ENCODE measurements at regions not wholly inside any gene's neighbourhood (a gene's known extent, or its start where the extent isn't known, plus 50 kb on each side); places are given as distances from the start of the nearest gene placed in this dataset.

DNA sequence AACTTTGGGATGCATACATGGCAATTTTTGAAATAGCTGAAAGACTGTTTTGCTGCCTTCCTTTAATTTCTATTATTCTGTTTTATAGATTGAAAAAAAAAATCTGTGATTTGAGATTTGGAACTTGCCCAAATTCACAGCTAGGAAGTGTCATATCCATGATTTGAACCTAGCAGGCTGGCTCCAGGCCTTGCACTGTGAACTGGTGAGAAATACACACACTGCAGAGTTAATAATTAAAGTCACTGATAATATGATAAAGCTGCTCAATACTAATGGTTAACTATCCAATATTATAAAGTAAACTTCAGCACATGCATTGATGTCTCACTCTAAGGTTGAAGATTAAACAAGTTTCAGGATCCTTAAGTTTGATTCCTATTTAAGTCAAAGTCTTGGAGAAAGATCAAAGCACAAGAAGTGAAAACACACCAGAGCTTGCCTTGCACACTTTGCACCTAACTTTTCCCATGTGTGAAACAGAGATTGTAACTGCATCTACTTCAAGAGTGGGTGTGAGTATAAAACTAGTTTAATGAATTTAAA, 150.6 kb upstream of the CCDC179 start:
- no peak overlapping the region for H3K27ac Mint-ChIP-seq
- peaks cover 4 to 9% of the 10 kb centered on the region in 2 donors for H3K9me3 Mint-ChIP-seq
- H3K36me3 Mint-ChIP-seq, result peaks cover 0 to 13% of the 10 kb centered on the region in 2 donors
- ATAC-seq (no peak), DNase-seq (ENCODE audit: low spot score in 2 of 2) (no peak)

GRCh38 chr11:23012930-23013329, 152.7 kb upstream of the CCDC179 start:
- ATAC-seq, result no peak
- Mint-ChIP-seq H3K9me3 (peaks cover 4 to 5% of the 10 kb centered on the region in 2 donors), H3K36me3 (peaks cover 0 to 8% of the 10 kb centered on the region in 2 donors), H3K27ac (no peak overlapping the region)
- no peak for DNase-seq (ENCODE audit: low spot score in 2 of 2)

- Mint-ChIP-seq H3K27ac (no peak overlapping the region), H3K9me3 (peaks cover 1% of the 10 kb centered on the region in 2 donors), H3K36me3 (peaks cover 0 to 2% of the 10 kb centered on the region in 2 donors)
- DNase-seq (ENCODE audit: low spot score in 2 of 2) (no peak), ATAC-seq (no peak)
Observed at GRCh38 chr11:23013509-23013908, 153.2 kb upstream of the CCDC179 start.

DNA sequence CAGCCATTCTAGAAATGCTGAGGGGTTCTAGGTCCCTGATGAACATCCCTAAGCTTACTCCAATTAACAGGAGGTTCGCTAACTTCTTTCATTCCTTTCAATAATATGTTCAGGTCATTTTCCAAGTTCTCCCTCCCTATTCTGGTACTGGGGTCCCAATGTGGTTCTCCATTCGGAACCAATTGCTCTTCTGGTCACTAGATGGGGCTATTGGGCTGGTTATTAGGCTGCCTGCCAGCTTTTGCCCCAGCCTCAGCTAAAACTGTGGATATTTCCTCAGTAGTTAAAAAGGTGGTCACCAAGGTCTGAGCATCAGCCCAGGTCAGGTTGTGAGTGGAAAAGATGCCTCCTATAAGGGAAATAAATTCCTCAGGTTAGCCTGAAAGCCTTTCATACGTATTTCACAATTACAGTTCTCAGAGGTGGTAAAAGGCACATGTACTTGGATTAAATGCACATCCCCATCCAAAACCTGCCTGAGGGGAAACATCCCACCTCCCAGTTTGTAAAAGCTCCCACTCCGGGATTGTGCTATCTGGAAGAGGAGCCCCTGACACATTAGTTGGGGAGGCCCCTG, 161.1 kb upstream of the CCDC179 start:
- Mint-ChIP-seq H3K9me3 (no peaks in the 10 kb centered on the region), H3K27ac (no peak overlapping the region), H3K36me3 (no peaks in the 10 kb centered on the region)
- no peak for DNase-seq (ENCODE audit: low spot score in 2 of 2)
- peak in 1 of 2 donors; percentile 40 for ATAC-seq

- no peak overlapping the region for H3K27ac Mint-ChIP-seq
- no peaks in the 10 kb centered on the region for H3K9me3 Mint-ChIP-seq
- ATAC-seq (no peak), DNase-seq (ENCODE audit: low spot score in 2 of 2) (no peak)
- no peaks in the 10 kb centered on the region for H3K36me3 Mint-ChIP-seq
Observed at GRCh38 chr11:23022854-23023253, 162.6 kb upstream of the CCDC179 start.

GRCh38 chr11:23023319-23023718, 163.0 kb upstream of the CCDC179 start:
- Mint-ChIP-seq H3K36me3 (no peaks in the 10 kb centered on the region), H3K27ac (no peak overlapping the region), H3K9me3 (no peaks in the 10 kb centered on the region)
- DNase-seq (ENCODE audit: low spot score in 2 of 2) (no peak), ATAC-seq (no peak)

DNA sequence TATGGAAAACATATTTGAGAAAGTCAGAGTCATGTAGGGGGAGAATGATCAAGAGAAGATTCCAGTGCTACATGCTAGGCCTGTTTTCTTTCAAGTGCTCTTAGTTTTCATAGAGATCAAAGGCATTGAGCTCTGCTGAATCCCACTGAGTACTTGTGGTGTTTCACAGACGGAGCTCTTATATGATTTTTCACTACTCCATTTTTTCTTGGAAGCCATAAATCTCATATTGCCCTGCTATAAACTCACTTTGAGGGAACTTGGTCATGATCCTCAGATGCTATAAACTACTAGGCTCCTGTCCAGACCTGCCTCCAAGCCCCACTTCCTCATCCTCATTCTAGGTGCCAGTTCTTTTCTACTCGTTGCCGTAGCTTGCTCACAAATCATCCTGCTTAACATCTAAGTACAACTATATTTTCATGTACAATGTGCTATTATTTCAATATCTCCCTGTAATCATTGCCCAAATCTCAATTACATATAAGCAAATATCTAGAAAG, 180.8 kb upstream of the CCDC179 start:
- Mint-ChIP-seq H3K36me3 (no peaks in the 10 kb centered on the region), H3K27ac (no peak overlapping the region), H3K9me3 (no peaks in the 10 kb centered on the region)
- DNase-seq (ENCODE audit: low spot score in 2 of 2), result no peak
- ATAC-seq, result no peak

DNA sequence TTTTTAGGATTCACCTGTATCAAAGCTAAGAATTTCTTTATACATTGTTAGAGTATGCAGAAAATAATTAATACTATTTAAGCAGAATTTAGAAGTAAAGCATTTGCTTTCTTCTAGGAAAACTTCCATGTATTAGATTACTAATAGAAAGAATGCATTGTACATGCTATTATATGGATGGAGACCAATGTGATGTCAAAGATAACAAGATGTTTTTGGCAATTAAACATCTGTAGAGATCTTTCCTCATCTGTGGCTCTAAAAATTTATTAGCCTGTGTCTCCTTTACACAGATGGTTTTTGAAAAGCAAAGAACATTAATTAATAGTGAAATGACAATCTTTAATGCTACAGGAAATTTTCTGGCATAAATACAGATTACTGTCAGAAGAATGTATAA, 198.4 kb upstream of the CCDC179 start:
- Mint-ChIP-seq H3K27ac (no peak overlapping the region), H3K36me3 (no peaks in the 10 kb centered on the region), H3K9me3 (no peaks in the 10 kb centered on the region)
- ATAC-seq, result no peak
- no peak for DNase-seq (ENCODE audit: low spot score in 2 of 2)

DNA sequence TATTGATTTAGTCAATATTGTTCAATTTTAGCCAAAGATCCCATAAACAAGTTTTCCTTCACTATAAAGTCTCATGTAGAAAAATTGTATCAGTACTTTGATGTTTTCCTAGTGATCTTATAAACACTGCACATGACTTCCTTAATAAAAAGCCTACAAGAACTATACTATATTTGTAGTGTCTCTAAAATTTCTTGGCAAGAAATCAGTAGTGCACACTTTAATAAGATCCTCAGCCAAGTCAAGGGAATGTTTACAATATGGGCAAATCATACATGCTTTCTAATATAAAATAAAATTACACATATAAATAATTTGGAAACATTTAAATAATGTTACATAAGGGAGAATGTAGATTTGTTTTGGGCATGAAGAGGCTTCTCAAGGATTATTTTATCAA, 203.0 kb upstream of the CCDC179 start:
- Mint-ChIP-seq H3K27ac (no peak overlapping the region), H3K36me3 (no peaks in the 10 kb centered on the region), H3K9me3 (no peaks in the 10 kb centered on the region)
- DNase-seq (ENCODE audit: low spot score in 2 of 2) (no peak), ATAC-seq (no peak)

DNA sequence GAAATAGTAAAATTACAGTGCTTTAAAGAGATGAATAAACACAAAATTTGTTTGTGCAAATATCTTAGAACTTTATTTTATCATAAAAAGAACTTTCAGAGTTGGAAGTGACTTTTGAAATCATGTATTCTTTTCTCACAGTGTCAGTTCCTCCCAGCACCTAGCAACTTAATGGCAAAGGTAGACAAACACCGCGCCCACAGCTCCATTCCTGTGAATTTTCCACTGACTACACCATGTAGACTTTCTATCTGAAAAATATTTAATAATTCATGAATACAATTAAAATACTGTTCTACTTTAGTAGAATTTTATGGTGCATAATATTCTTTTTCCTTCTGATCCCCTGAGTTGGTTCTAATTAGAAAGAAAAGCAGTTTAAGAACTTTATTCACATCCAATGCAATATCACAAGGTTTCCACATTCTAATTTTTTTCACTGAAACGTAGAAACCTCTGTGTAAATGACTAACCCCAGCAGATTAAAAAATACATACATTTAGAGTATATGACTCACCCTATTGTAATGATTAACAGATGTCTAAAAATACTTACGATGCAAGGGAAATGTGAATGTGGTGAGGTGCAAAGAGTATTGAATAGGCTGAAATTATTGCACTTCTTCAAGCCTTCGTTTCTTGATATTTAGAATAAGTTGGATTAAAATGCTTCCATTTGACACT, 218.2 kb upstream of the CCDC179 start:
- ATAC-seq (no peak), DNase-seq (ENCODE audit: low spot score in 2 of 2) (no peak)
- Mint-ChIP-seq H3K36me3 (no peaks in the 10 kb centered on the region), H3K27ac (no peak overlapping the region), H3K9me3 (no peaks in the 10 kb centered on the region)

DNA sequence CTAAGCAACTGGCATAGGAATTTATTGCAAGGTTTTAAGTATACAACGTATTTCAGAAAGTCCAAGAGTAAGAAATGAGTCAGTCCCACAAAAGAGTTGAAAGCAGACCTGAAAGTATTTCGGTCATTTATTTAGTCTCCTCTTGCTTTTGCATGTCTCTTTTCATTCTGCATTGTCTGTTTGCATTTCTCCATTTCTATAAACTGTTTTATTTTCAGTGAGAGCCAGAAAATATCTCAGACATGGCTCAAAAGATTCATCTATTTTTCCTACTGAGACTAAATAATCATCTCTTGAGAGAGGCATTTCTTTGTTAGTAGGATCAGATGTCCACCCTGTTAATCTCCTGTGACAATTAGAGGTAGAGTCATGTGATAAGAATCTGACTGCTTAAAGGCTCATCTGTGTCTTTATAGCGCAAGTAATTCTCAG, 219.1 kb upstream of the CCDC179 start:
- H3K27ac Mint-ChIP-seq, result no peak overlapping the region
- ATAC-seq (no peak), DNase-seq (ENCODE audit: low spot score in 2 of 2) (no peak)
- no peaks in the 10 kb centered on the region for H3K36me3 Mint-ChIP-seq
- H3K9me3 Mint-ChIP-seq, result no peaks in the 10 kb centered on the region

DNA sequence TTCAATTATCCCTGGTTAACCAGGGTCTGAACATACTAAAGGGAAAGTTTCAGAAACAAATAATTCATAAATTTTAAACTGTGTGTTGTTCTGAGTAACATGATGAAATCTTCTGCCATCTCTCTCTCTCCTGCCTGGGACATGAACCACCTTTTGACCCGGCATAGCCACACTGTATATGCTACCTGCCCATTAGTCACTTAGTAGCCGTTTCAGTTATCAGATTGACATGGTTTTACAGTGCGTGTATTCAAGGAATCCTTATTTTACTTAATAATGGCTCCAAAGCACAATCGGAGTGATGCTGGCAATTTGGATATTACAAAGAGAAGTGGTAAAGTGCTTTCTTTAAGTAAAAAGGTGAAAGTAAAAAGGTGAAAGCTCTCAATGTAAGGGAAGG, 227.1 kb upstream of the CCDC179 start:
- ATAC-seq, result no peak
- Mint-ChIP-seq H3K36me3 (no peaks in the 10 kb centered on the region), H3K9me3 (no peaks in the 10 kb centered on the region), H3K27ac (no peak overlapping the region)
- no peak for DNase-seq (ENCODE audit: low spot score in 2 of 2)

- no peaks in the 10 kb centered on the region for H3K9me3 Mint-ChIP-seq
- DNase-seq (ENCODE audit: low spot score in 2 of 2) (no peak), ATAC-seq (no peak)
- H3K27ac Mint-ChIP-seq, result no peak overlapping the region
- H3K36me3 Mint-ChIP-seq, result no peaks in the 10 kb centered on the region
Observed at GRCh38 chr11:23090659-23091058, 230.4 kb upstream of the CCDC179 start.

DNA sequence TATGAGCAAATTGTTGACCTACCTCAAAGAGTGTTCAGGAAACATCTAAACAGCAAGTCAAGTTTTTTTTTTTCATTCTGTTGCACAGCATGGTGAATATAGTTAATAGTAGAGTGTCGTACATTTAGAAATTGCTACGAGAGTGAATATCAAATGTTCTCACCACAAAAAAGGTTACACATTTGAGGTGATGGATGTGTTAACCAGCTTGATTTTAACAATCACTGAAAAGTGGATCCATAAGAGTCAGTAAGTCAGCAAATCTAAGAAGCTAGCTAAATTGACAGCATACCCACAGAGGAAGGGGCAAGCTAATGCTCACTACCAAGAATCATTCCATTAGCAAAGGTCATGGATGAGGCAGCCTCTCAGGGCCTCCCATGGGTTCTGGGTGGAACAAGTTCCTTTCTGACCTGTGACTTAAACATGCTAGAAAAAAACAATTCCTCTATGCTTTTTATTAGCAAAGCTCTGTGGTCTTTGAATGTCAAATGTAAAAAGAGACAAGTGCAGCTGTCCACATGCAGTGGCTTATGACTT, 235.4 kb upstream of the CCDC179 start:
- DNase-seq (ENCODE audit: low spot score in 2 of 2), result no peak
- H3K27ac Mint-ChIP-seq, result no peak overlapping the region
- no peaks in the 10 kb centered on the region for H3K36me3 Mint-ChIP-seq
- no peak for ATAC-seq
- H3K9me3 Mint-ChIP-seq, result no peaks in the 10 kb centered on the region

DNA sequence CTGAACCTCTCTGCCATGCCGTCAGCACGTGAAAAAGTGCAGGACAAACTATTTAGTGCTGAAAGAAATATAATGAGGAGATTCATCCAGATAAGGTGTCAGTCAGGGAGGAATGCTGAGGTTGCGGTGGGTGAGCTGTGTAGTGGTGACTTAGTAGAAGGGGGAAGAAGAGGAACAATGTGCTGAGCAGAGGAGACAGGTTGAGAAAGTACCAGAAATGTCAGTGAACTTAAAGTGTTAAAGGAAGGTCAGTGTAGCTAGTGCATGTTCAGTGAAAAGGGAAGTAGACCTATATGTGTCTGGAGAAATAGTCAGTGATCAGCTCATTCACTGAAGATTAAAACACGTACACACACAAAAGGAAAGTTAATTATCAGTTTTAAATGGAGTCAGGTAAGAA, 237.6 kb upstream of the CCDC179 start:
- H3K9me3 Mint-ChIP-seq, result no peaks in the 10 kb centered on the region
- H3K27ac Mint-ChIP-seq, result no peak overlapping the region
- no peak for ATAC-seq
- DNase-seq (ENCODE audit: low spot score in 2 of 2), result no peak
- no peaks in the 10 kb centered on the region for H3K36me3 Mint-ChIP-seq

DNA sequence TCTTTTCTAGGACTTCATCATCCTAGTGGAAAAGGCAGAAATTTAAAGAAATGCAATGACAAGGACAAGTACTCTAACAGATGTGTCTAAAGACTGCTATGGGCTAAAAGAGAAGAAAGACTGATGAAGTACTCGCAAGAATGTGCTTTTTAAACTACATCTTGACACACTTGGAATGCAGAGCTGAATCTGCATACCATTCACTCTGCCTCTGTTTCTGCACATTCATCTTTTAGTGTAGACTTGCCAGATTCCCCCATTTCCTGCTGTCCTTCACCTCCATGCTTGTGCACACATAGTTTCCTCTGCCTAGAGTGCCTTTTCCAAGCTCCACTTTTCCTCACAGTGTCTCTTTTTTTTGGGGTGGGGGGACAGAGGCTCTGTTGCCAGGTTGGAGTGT, 239.0 kb upstream of the CCDC179 start:
- no peak for ATAC-seq
- H3K27ac Mint-ChIP-seq, result no peak overlapping the region
- no peak for DNase-seq (ENCODE audit: low spot score in 2 of 2)
- H3K36me3 Mint-ChIP-seq, result no peaks in the 10 kb centered on the region
- H3K9me3 Mint-ChIP-seq, result no peaks in the 10 kb centered on the region

DNA sequence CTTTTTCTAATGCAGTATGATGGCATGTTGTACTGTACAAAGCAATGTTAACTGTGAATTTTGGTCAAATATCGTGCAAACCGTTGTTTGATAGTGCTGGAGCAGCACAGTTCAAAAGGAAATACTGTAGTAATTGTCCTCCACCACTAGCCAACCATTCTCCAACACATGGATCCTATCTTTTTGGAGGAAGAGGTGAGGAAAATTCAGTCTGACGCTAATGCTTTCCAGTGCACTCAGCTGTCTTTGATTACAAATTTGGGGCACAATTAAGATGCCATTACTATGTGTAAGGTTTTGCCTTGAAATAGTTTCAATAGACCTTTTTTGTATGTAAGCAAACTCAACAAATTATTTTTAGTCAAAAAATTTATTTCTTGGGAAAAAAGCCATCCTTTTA, 240.5 kb upstream of the CCDC179 start:
- H3K36me3 Mint-ChIP-seq, result no peaks in the 10 kb centered on the region
- H3K27ac Mint-ChIP-seq, result no peak overlapping the region
- no peak for DNase-seq (ENCODE audit: low spot score in 2 of 2)
- no peaks in the 10 kb centered on the region for H3K9me3 Mint-ChIP-seq
- no peak for ATAC-seq

DNA sequence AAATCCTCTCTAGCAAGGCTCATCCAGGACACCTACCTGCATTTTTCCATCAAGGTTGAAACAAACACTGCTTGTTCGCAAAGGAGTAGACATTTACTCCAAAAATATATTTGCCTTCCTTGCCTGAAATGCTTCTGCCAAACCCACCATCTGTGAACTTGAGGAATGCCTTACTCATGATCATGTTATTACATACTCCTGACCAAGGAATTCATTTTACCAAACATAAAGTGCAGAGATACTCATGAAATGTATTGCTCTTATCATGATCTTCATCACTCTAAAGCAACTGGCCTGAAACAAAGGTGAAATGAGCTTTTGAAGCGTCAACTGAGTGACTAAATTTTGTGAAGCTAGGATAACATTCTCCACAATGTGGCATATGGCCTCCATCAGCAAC, 243.1 kb upstream of the CCDC179 start:
- Mint-ChIP-seq H3K9me3 (no peaks in the 10 kb centered on the region), H3K36me3 (no peaks in the 10 kb centered on the region), H3K27ac (no peak overlapping the region)
- ATAC-seq, result no peak
- no peak for DNase-seq (ENCODE audit: low spot score in 2 of 2)

All from activated naive CD4-positive, alpha-beta T cell treated with anti-CD3 and anti-CD28 coated beads, Interleukin-2, amount 50 U/mL, for 72 hours (primary cell).